B cell (primary cell): ENCODE measurements at regions not wholly inside any gene's neighbourhood (a gene's known extent, or its start where the extent isn't known, plus 50 kb on each side); places are given as distances from the start of the nearest gene placed in this dataset.

Experiments used
- EZH2 ChIP-seq: IDR thresholded peaks from 2 replicates; pipeline ENCODE4 v1.6.1; 2012; ENCODE audit warnings: borderline replicate concordance, low read depth, mild to moderate bottlenecking, moderate library complexity, low read length; ENCODE audit not compliant: insufficient read depth, poor library complexity, severe bottlenecking
- TF ChIP-seq, protein P1 (sequence below): fragments of 200-600 bp; IDR thresholded peaks from one replicate; pipeline ENCODE4 v1.8.0; 2022; ENCODE audit warnings: antibody characterized with exemption, mild to moderate bottlenecking

- TF ChIP-seq, protein P1, sequence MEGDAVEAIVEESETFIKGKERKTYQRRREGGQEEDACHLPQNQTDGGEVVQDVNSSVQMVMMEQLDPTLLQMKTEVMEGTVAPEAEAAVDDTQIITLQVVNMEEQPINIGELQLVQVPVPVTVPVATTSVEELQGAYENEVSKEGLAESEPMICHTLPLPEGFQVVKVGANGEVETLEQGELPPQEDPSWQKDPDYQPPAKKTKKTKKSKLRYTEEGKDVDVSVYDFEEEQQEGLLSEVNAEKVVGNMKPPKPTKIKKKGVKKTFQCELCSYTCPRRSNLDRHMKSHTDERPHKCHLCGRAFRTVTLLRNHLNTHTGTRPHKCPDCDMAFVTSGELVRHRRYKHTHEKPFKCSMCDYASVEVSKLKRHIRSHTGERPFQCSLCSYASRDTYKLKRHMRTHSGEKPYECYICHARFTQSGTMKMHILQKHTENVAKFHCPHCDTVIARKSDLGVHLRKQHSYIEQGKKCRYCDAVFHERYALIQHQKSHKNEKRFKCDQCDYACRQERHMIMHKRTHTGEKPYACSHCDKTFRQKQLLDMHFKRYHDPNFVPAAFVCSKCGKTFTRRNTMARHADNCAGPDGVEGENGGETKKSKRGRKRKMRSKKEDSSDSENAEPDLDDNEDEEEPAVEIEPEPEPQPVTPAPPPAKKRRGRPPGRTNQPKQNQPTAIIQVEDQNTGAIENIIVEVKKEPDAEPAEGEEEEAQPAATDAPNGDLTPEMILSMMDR: no peak
- TF ChIP-seq EZH2: no peak
These were observed 1302.0 kb downstream of the KCNT2 start for GRCh38 chr1:195306281-195306680.
